ENCODE measurements at regions not wholly inside any gene's neighbourhood (a gene's known extent, or its start where the extent isn't known, plus 50 kb on each side); places are given as distances from the start of the nearest gene placed in this dataset.
"Not testable (repeated sequence)": the region's sequence is repeated elsewhere in the genome, so short reads cannot be mapped to it uniquely, and the experiment has no call there.

DNA sequence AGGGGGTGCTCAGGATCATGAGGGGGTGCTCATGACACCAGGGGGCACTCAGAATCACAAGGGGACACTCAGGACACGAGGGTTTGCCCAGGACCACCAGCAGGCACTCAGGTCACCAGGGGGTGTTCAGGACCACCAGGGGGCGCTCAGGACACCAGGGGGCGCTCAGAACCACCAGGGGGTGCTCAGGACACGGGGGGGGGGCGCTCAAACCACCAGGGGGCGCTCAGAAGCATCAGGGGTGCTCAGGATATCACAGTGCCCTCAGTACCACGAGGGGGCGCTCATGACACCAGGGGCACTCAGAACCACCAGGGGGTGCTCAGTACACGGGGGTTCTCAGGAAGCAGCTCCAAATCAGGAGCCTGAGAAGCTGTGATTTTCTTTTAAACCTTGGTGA lies 221.8 kb upstream of the TP53TG3 start:
- H3K4me1 ChIP-seq (ENCODE audit: control insufficient read depth in 1 of 2, insufficient read depth in 2 of 2, low read length in 2 of 2); H3K36me3 ChIP-seq (ENCODE audit: control insufficient read depth in 1 of 2, insufficient read depth in 2 of 2, low read length in 1 of 2); H3K4me3 ChIP-seq (ENCODE audit: low read length in 2 of 2); intact Hi-C loops (cut with DNase I); H3K27me3 ChIP-seq (ENCODE audit: control insufficient read depth in 1 of 2, insufficient read depth in 2 of 2, low read length in 1 of 2); H3K27ac ChIP-seq (ENCODE audit: low read depth in 1 of 2, low read length in 2 of 2); ATAC-seq (ENCODE audit: low FRiP score); H3K9me3 ChIP-seq (ENCODE audit: control insufficient read depth, low read length): not testable (repeated sequence)
- 0 to 24% methylated on average over 1 to 9 of the region's 9 CpGs for WGBS, 2 donors
- DNase-seq: peak in 1 of 2 donors; percentile 17

DNA sequence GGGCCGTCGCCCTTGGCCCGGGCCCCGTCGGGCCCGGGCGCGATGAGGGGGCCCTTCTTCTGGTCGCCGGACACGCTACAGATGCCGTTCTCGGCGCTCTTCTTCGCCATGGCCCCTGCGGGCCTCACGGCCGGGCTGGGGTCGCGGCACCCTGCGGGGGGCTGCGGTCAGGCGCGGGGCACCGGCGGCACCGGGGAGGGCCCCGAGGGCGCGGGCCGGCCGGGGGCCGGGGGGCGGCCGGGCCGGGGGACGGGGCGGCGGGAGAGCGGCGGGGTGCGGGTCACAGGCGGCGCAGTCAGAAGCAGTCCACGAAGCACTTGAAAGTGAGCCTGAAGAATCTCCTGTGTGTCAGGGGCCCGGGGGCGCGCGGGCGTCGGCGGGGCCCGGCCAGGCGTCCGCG lies 209.4 kb upstream of the TP53TG3 start:
- intact Hi-C loops (cut with DNase I); H3K4me1 ChIP-seq (ENCODE audit: control insufficient read depth in 1 of 2, insufficient read depth in 2 of 2, low read length in 2 of 2); H3K36me3 ChIP-seq (ENCODE audit: control insufficient read depth in 1 of 2, insufficient read depth in 2 of 2, low read length in 1 of 2); ATAC-seq (ENCODE audit: low FRiP score); H3K27ac ChIP-seq (ENCODE audit: low read depth in 1 of 2, low read length in 2 of 2); H3K9me3 ChIP-seq (ENCODE audit: control insufficient read depth, low read length); H3K4me3 ChIP-seq (ENCODE audit: low read length in 2 of 2); H3K27me3 ChIP-seq (ENCODE audit: control insufficient read depth in 1 of 2, insufficient read depth in 2 of 2, low read length in 1 of 2); DNase-seq: not testable (repeated sequence)
- WGBS, 2 donors: no CpG with 5 or more reads among the region's 56 CpGs

- 85 to 90% methylated on average over 2 to 11 of the region's 22 CpGs for WGBS, 2 donors
- H3K27ac ChIP-seq (ENCODE audit: low read depth in 1 of 2, low read length in 2 of 2); H3K4me3 ChIP-seq (ENCODE audit: low read length in 2 of 2); ATAC-seq (ENCODE audit: low FRiP score); H3K36me3 ChIP-seq (ENCODE audit: control insufficient read depth in 1 of 2, insufficient read depth in 2 of 2, low read length in 1 of 2); H3K27me3 ChIP-seq (ENCODE audit: control insufficient read depth in 1 of 2, insufficient read depth in 2 of 2, low read length in 1 of 2); intact Hi-C loops (cut with DNase I); H3K4me1 ChIP-seq (ENCODE audit: control insufficient read depth in 1 of 2, insufficient read depth in 2 of 2, low read length in 2 of 2); DNase-seq; H3K9me3 ChIP-seq (ENCODE audit: control insufficient read depth, low read length): not testable (repeated sequence)
Observed at GRCh38 chr16:32884556-32884955, 208.6 kb upstream of the TP53TG3 start.

DNA sequence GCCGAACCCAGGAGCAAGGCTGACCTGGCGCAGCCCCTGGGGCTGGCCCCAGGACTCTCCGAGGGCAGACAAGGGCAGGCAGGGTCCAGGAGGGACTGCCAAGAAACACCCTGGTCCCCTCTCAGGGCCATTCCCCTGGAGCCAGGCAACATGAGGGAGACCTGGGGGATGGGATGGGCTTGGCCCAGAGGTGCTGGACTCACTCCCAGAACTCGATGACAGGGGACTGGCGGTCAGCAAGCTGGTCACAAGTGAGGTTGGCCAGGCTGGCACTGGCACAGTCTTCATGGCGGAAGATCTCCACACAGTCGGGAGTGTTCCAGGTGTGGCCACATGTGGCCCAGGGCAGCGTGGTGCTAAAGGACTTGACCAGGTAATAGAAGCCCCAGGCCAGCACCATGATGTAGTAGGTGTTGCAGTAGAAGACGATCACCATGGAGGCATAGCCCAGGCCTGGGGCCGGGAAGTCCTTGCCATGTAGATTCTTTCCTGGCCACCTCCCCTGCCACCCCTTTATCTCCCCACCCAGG lies 206.4 kb upstream of the TP53TG3 start:
- intact Hi-C loops (cut with DNase I); H3K9me3 ChIP-seq (ENCODE audit: control insufficient read depth, low read length); H3K36me3 ChIP-seq (ENCODE audit: control insufficient read depth in 1 of 2, insufficient read depth in 2 of 2, low read length in 1 of 2); DNase-seq; H3K4me1 ChIP-seq (ENCODE audit: control insufficient read depth in 1 of 2, insufficient read depth in 2 of 2, low read length in 2 of 2); H3K27me3 ChIP-seq (ENCODE audit: control insufficient read depth in 1 of 2, insufficient read depth in 2 of 2, low read length in 1 of 2); H3K4me3 ChIP-seq (ENCODE audit: low read length in 2 of 2); ATAC-seq (ENCODE audit: low FRiP score); H3K27ac ChIP-seq (ENCODE audit: low read depth in 1 of 2, low read length in 2 of 2): not testable (repeated sequence)
- 50 to 75% methylated on average over 1 to 6 of the region's 10 CpGs for WGBS, 2 donors

GRCh38 chr16:32881631-32882030 lies 205.7 kb upstream of the TP53TG3 start:
- WGBS, 2 donors: 64% methylated on average over 2 of the region's 3 CpGs; no CpG with 5 or more reads in 1 of the 2 donors
- ATAC-seq (ENCODE audit: low FRiP score); intact Hi-C loops (cut with DNase I): not testable (repeated sequence)

GRCh38 chr16:32880009-32880408 lies 204.0 kb upstream of the TP53TG3 start:
- 90 to 95% methylated on average over 4 to 8 of the region's 10 CpGs for WGBS, 2 donors
- H3K27me3 ChIP-seq (ENCODE audit: control insufficient read depth in 1 of 2, insufficient read depth in 2 of 2, low read length in 1 of 2); H3K4me3 ChIP-seq (ENCODE audit: low read length in 2 of 2); H3K36me3 ChIP-seq (ENCODE audit: control insufficient read depth in 1 of 2, insufficient read depth in 2 of 2, low read length in 1 of 2); DNase-seq; ATAC-seq (ENCODE audit: low FRiP score); intact Hi-C loops (cut with DNase I); H3K9me3 ChIP-seq (ENCODE audit: control insufficient read depth, low read length); H3K4me1 ChIP-seq (ENCODE audit: control insufficient read depth in 1 of 2, insufficient read depth in 2 of 2, low read length in 2 of 2); H3K27ac ChIP-seq (ENCODE audit: low read depth in 1 of 2, low read length in 2 of 2): not testable (repeated sequence)

More at GRCh38 chr16:32881631-32882030, 205.7 kb upstream of the TP53TG3 start:
- not testable (repeated sequence) for DNase-seq; H3K27me3 ChIP-seq (ENCODE audit: control insufficient read depth in 1 of 2, insufficient read depth in 2 of 2, low read length in 1 of 2); H3K27ac ChIP-seq (ENCODE audit: low read depth in 1 of 2, low read length in 2 of 2); H3K4me3 ChIP-seq (ENCODE audit: low read length in 2 of 2); H3K36me3 ChIP-seq (ENCODE audit: control insufficient read depth in 1 of 2, insufficient read depth in 2 of 2, low read length in 1 of 2); H3K9me3 ChIP-seq (ENCODE audit: control insufficient read depth, low read length); H3K4me1 ChIP-seq (ENCODE audit: control insufficient read depth in 1 of 2, insufficient read depth in 2 of 2, low read length in 2 of 2)

DNA sequence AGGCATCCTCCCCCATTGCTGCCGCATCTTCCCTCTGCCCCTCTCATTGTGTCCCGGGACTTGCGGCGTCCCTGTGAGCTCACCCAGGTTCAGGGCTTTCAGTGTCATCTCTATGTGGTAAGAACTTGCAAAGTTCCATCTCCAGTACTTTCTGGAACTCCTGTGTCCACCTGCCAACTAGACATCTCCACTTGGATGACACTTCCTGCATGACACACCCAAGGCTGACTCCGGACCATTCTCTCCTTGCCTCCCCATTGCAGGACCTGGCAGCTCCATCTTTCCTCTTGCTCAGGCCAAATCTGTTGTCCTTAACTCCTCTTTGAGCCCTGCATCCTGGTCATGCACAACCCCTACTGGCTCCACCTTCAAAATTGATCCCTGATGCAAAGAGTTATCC lies 200.8 kb upstream of the TP53TG3 start:
- ATAC-seq (ENCODE audit: low FRiP score); H3K27me3 ChIP-seq (ENCODE audit: control insufficient read depth in 1 of 2, insufficient read depth in 2 of 2, low read length in 1 of 2); H3K27ac ChIP-seq (ENCODE audit: low read depth in 1 of 2, low read length in 2 of 2); intact Hi-C loops (cut with DNase I); DNase-seq; H3K9me3 ChIP-seq (ENCODE audit: control insufficient read depth, low read length); H3K4me3 ChIP-seq (ENCODE audit: low read length in 2 of 2); H3K36me3 ChIP-seq (ENCODE audit: control insufficient read depth in 1 of 2, insufficient read depth in 2 of 2, low read length in 1 of 2); H3K4me1 ChIP-seq (ENCODE audit: control insufficient read depth in 1 of 2, insufficient read depth in 2 of 2, low read length in 2 of 2): not testable (repeated sequence)
- no CpG with 5 or more reads among the region's 5 CpGs for WGBS, 2 donors

DNA sequence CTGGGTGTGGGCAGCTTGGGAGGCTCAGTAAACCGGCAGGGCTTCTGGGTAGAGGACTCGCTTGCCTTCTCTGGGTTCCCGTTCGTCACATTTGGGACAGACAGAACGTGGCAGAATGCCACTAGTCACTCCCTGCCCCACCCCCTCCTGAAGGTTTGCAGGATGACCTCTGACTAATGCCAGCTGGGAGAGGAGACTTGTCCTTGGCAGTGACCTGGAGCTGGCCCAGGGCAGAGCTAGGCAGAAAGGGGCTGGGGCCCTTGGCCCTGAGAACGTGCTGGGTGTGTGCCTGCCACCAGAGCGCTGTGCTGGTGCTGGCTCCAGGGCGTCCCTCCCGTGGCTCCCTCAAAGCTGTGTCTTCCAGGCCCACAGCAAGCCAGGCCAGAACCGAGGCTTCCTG lies 197.8 kb upstream of the TP53TG3 start:
- H3K4me3 ChIP-seq (ENCODE audit: low read length in 2 of 2); DNase-seq; H3K4me1 ChIP-seq (ENCODE audit: control insufficient read depth in 1 of 2, insufficient read depth in 2 of 2, low read length in 2 of 2); H3K9me3 ChIP-seq (ENCODE audit: control insufficient read depth, low read length); H3K27ac ChIP-seq (ENCODE audit: low read depth in 1 of 2, low read length in 2 of 2); intact Hi-C loops (cut with DNase I); H3K36me3 ChIP-seq (ENCODE audit: control insufficient read depth in 1 of 2, insufficient read depth in 2 of 2, low read length in 1 of 2); H3K27me3 ChIP-seq (ENCODE audit: control insufficient read depth in 1 of 2, insufficient read depth in 2 of 2, low read length in 1 of 2); ATAC-seq (ENCODE audit: low FRiP score): not testable (repeated sequence)
- no CpG with 5 or more reads among the region's 10 CpGs for WGBS, 2 donors

- H3K27me3 ChIP-seq (ENCODE audit: control insufficient read depth in 1 of 2, insufficient read depth in 2 of 2, low read length in 1 of 2); H3K9me3 ChIP-seq (ENCODE audit: control insufficient read depth, low read length); H3K4me3 ChIP-seq (ENCODE audit: low read length in 2 of 2); ATAC-seq (ENCODE audit: low FRiP score); H3K27ac ChIP-seq (ENCODE audit: low read depth in 1 of 2, low read length in 2 of 2); H3K4me1 ChIP-seq (ENCODE audit: control insufficient read depth in 1 of 2, insufficient read depth in 2 of 2, low read length in 2 of 2); DNase-seq; H3K36me3 ChIP-seq (ENCODE audit: control insufficient read depth in 1 of 2, insufficient read depth in 2 of 2, low read length in 1 of 2); intact Hi-C loops (cut with DNase I): not testable (repeated sequence)
- no CpG with 5 or more reads among the region's 8 CpGs for WGBS, 2 donors
Observed at GRCh38 chr16:32873120-32873519, 197.2 kb upstream of the TP53TG3 start.
